SK-N-SH (cell line): ENCODE measurements at regions not wholly inside any gene's neighbourhood (a gene's known extent, or its start where the extent isn't known, plus 50 kb on each side); places are given as distances from the start of the nearest gene placed in this dataset.

Experiments
- CTCF ChIA-PET: fragments of 300-600, 350-600 bp; formaldehyde crosslinking; extraction: SDS; loops from one replicate; lab custom pipeline; 2021; lab: Yijun Ruan, JAX
- POLR2A ChIA-PET: fragments of 350-600 bp; sonication (Branson Sonifier 250); formaldehyde crosslinking; extraction: SDS; loops from one replicate; lab custom pipeline; 2020; ENCODE audit warnings: antibody characterized with exemption, inconsistent platforms; lab: Yijun Ruan, JAX
- DNase-seq: peaks from one replicate; pipeline ENCODE4 v3.0.0; 2012
- H2AFZ ChIP-seq: fragments of 200-600 bp; sonication (generic); 2 replicates; pipeline ENCODE4 v1.8.1; 2016; ENCODE audit warnings: antibody characterized with exemption, mild to moderate bottlenecking, low read depth
- H3F3A ChIP-seq: fragments of 200-600 bp; sonication (generic); replicated peaks from 2 replicates; pipeline ENCODE3; 2016; ENCODE audit warnings: antibody characterized with exemption, mild to moderate bottlenecking; ENCODE audit not compliant: insufficient read depth
- H3K27ac ChIP-seq, 2 experiments: fragments of 200-500 bp in 1 of 2; fragments of 200-600 bp in 1 of 2; sonication (Bioruptor generic) in 1 of 2; sonication (generic), shearing (Covaris generic) in 1 of 2; 2 replicates each; pipeline versions ENCODE4 v1.5.1 to v1.6.1; 2014 to 2016; ENCODE audit warnings: low read depth in 2 of 2, inconsistent platforms in 1 of 2, low read length in 1 of 2, mild to moderate bottlenecking in 1 of 2, mixed read lengths in 1 of 2
- H3K27me3 ChIP-seq: fragments of 200-600 bp; sonication (generic), shearing (Covaris generic); 2 replicates; pipeline ENCODE4 v1.6.1; 2016; ENCODE audit warnings: mixed run types; ENCODE audit not compliant: insufficient read depth
- H3K36me3 ChIP-seq, 2 experiments: fragments of 200-500 bp in 1 of 2; fragments of 200-600 bp in 1 of 2; sonication (Bioruptor generic) in 1 of 2; sonication (generic) in 1 of 2; replicated peaks in 1 of 2; 2 replicates each; pipeline versions ENCODE3 to v1.5.1; 2014 to 2016; ENCODE audit warnings: low read length in 1 of 2, mild to moderate bottlenecking in 1 of 2; ENCODE audit not compliant: insufficient read depth in 2 of 2, control insufficient read depth in 1 of 2
- H3K4me1 ChIP-seq, 2 experiments: fragments of 200-500 bp in 1 of 2; fragments of 200-600 bp in 1 of 2; sonication (Bioruptor generic) in 1 of 2; sonication (generic), shearing (Covaris generic) in 1 of 2; 2 replicates each; pipeline versions ENCODE4 v1.5.1 to v1.6.1; 2014 to 2016; ENCODE audit warnings: low read depth in 1 of 2, low read length in 1 of 2, mixed run types in 1 of 2; ENCODE audit not compliant: insufficient read depth in 2 of 2, control insufficient read depth in 1 of 2
- H3K4me2 ChIP-seq: fragments of 200-600 bp; sonication (generic), shearing (Covaris generic); 2 replicates; pipeline ENCODE4 v1.6.1; 2017; ENCODE audit warnings: mixed run types
- H3K4me3 ChIP-seq, 2 experiments: fragments of 200-500 bp in 1 of 2; fragments of 200-600 bp in 1 of 2; sonication (Bioruptor generic) in 1 of 2; sonication (generic), shearing (Covaris generic) in 1 of 2; 2 replicates each; pipeline versions ENCODE4 v1.5.1 to v1.8.1; 2014 to 2016; ENCODE audit warnings: low read depth in 2 of 2, inconsistent platforms in 1 of 2, low read length in 1 of 2, mild to moderate bottlenecking in 1 of 2, mixed read lengths in 1 of 2, moderate library complexity in 1 of 2
- H3K79me2 ChIP-seq: fragments of 200-600 bp; sonication (generic); 2 replicates; pipeline ENCODE4 v1.8.1; 2017; ENCODE audit warnings: mild to moderate bottlenecking; ENCODE audit not compliant: insufficient read depth
- H3K9ac ChIP-seq: fragments of 200-600 bp; sonication (generic); 2 replicates; pipeline ENCODE4 v1.6.1; 2017; ENCODE audit warnings: mixed run types
- H3K9me2 ChIP-seq: fragments of 200-600 bp; sonication (generic); 2 replicates; pipeline ENCODE4 v1.6.1; 2017; ENCODE audit warnings: mixed run types
- H3K9me3 ChIP-seq: fragments of 200-600 bp; sonication (generic); 2 replicates; pipeline ENCODE4 v1.6.1; 2017; ENCODE audit warnings: mixed run types, mild to moderate bottlenecking, moderate library complexity
- H4K20me1 ChIP-seq: fragments of 200-600 bp; sonication (generic); 2 replicates; pipeline ENCODE4 v1.6.1; 2017; ENCODE audit warnings: mild to moderate bottlenecking, mixed run types; ENCODE audit not compliant: insufficient read depth
- FOSL2 ChIP-seq: IDR thresholded peaks from 2 replicates; pipeline ENCODE4 v1.4.0; 2012; ENCODE audit warnings: low read depth, mild to moderate bottlenecking, moderate library complexity, borderline replicate concordance
- FOXJ3 ChIP-seq: sonication (generic); formaldehyde crosslinking; IDR thresholded peaks from 2 replicates; pipeline ENCODE4 v1.5.1; 2020; ENCODE audit warnings: mild to moderate bottlenecking, missing genetic modification reagents
- FOXM1 ChIP-seq: IDR thresholded peaks from 2 replicates; pipeline ENCODE4 v1.4.0; 2012; ENCODE audit warnings: low read depth, mild to moderate bottlenecking
- GABPA ChIP-seq: IDR thresholded peaks from 2 replicates; pipeline ENCODE4 v1.4.0; 2012; ENCODE audit warnings: low read depth, mild to moderate bottlenecking
- GATA2 ChIP-seq: sonication (generic); formaldehyde crosslinking; IDR thresholded peaks from 2 replicates; pipeline ENCODE4 v1.5.0; 2020; ENCODE audit warnings: mild to moderate bottlenecking, missing genetic modification reagents
- MAX ChIP-seq: IDR thresholded peaks from 2 replicates; pipeline ENCODE4 v1.4.0; 2012; ENCODE audit warnings: low read depth
- MEF2A ChIP-seq: IDR thresholded peaks from 2 replicates; pipeline ENCODE4 v1.4.0; 2012; ENCODE audit warnings: low read depth, borderline replicate concordance
- NFIC ChIP-seq: IDR thresholded peaks from 2 replicates; pipeline ENCODE4 v1.4.0; 2012; ENCODE audit warnings: borderline replicate concordance
- POLR2AphosphoS5 ChIP-seq: IDR thresholded peaks from 2 replicates; pipeline ENCODE4 v1.6.1; 2012; ENCODE audit warnings: low read depth, low read length
- TAF1 ChIP-seq: IDR thresholded peaks from 2 replicates; pipeline ENCODE4 v1.6.1; 2012; ENCODE audit warnings: low read depth, mild to moderate bottlenecking, low read length, moderate library complexity, borderline replicate concordance
- TCF12 ChIP-seq: IDR thresholded peaks from 2 replicates; pipeline ENCODE4 v1.4.0; 2012
- WGBS: methylation state at CpG from one replicate; pipeline ENCODE4 v1.1.6; 2017; ENCODE audit warnings: low lambda C conversion rate; 5-methylcytosine and 5-hydroxymethylcytosine counted together
- TF ChIP-seq, protein P1 (sequence below): fragments of 200-600 bp; sonication (generic); IDR thresholded peaks from 2 replicates; pipeline ENCODE4 v1.6.1; 2017; ENCODE audit warnings: antibody characterized with exemption, mild to moderate bottlenecking, moderate library complexity
- TF ChIP-seq, protein P2 (sequence below): IDR thresholded peaks from 2 replicates; pipeline ENCODE4 v1.6.1; 2012; ENCODE audit warnings: mild to moderate bottlenecking, low read depth, low read length, moderate library complexity
- TF ChIP-seq, protein P3 (sequence below): IDR thresholded peaks from 2 replicates; pipeline ENCODE4 v1.4.0; 2012; ENCODE audit warnings: low read depth, borderline replicate concordance

GRCh38 chrX:51836823-51837222, 56.6 kb upstream of the MAGED1 start:
- H3K4me3 ChIP-seq, result no peak overlapping the region
- H3K4me2 ChIP-seq, result no peak overlapping the region
- no peak overlapping the region for H3K9ac ChIP-seq
- H3K79me2 ChIP-seq, result no peaks in the 10 kb centered on the region; the same call in 1 of the 2 replicates
- no peak for DNase-seq
- no peaks in the 10 kb centered on the region for H3K9me2 ChIP-seq
- no peak overlapping the region for H2AFZ ChIP-seq
- POLR2A ChIA-PET, result no interaction called here
- CTCF ChIA-PET, result interaction anchor here (1.6 kb wide), 1 partner anchor 23 kb away, joined by 4 read pairs; no protein-coding TSS in a partner anchor
- H3F3A ChIP-seq, result no peaks in the 10 kb centered on the region
- no peaks in the 10 kb centered on the region for H3K36me3 ChIP-seq
- no peaks in the 10 kb centered on the region for H3K27me3 ChIP-seq
- TF ChIP-seq TCF12 (no peak), GABPA (no peak), POLR2AphosphoS5 (no peak), FOXM1 (no peak), FOSL2 (no peak), FOXJ3 (CRISPR knock-in tag) (no peak), MAX (no peak), MEF2A (no peak), NFIC (no peak), TAF1 (no peak), GATA2 (CRISPR knock-in tag) (no peak)
- TF ChIP-seq, protein P1, sequence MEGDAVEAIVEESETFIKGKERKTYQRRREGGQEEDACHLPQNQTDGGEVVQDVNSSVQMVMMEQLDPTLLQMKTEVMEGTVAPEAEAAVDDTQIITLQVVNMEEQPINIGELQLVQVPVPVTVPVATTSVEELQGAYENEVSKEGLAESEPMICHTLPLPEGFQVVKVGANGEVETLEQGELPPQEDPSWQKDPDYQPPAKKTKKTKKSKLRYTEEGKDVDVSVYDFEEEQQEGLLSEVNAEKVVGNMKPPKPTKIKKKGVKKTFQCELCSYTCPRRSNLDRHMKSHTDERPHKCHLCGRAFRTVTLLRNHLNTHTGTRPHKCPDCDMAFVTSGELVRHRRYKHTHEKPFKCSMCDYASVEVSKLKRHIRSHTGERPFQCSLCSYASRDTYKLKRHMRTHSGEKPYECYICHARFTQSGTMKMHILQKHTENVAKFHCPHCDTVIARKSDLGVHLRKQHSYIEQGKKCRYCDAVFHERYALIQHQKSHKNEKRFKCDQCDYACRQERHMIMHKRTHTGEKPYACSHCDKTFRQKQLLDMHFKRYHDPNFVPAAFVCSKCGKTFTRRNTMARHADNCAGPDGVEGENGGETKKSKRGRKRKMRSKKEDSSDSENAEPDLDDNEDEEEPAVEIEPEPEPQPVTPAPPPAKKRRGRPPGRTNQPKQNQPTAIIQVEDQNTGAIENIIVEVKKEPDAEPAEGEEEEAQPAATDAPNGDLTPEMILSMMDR, result no peak
- TF ChIP-seq, protein P2, sequence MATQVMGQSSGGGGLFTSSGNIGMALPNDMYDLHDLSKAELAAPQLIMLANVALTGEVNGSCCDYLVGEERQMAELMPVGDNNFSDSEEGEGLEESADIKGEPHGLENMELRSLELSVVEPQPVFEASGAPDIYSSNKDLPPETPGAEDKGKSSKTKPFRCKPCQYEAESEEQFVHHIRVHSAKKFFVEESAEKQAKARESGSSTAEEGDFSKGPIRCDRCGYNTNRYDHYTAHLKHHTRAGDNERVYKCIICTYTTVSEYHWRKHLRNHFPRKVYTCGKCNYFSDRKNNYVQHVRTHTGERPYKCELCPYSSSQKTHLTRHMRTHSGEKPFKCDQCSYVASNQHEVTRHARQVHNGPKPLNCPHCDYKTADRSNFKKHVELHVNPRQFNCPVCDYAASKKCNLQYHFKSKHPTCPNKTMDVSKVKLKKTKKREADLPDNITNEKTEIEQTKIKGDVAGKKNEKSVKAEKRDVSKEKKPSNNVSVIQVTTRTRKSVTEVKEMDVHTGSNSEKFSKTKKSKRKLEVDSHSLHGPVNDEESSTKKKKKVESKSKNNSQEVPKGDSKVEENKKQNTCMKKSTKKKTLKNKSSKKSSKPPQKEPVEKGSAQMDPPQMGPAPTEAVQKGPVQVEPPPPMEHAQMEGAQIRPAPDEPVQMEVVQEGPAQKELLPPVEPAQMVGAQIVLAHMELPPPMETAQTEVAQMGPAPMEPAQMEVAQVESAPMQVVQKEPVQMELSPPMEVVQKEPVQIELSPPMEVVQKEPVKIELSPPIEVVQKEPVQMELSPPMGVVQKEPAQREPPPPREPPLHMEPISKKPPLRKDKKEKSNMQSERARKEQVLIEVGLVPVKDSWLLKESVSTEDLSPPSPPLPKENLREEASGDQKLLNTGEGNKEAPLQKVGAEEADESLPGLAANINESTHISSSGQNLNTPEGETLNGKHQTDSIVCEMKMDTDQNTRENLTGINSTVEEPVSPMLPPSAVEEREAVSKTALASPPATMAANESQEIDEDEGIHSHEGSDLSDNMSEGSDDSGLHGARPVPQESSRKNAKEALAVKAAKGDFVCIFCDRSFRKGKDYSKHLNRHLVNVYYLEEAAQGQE, result no peak
- TF ChIP-seq, protein P3, sequence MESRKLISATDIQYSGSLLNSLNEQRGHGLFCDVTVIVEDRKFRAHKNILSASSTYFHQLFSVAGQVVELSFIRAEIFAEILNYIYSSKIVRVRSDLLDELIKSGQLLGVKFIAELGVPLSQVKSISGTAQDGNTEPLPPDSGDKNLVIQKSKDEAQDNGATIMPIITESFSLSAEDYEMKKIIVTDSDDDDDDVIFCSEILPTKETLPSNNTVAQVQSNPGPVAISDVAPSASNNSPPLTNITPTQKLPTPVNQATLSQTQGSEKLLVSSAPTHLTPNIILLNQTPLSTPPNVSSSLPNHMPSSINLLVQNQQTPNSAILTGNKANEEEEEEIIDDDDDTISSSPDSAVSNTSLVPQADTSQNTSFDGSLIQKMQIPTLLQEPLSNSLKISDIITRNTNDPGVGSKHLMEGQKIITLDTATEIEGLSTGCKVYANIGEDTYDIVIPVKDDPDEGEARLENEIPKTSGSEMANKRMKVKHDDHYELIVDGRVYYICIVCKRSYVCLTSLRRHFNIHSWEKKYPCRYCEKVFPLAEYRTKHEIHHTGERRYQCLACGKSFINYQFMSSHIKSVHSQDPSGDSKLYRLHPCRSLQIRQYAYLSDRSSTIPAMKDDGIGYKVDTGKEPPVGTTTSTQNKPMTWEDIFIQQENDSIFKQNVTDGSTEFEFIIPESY, result no peak
- WGBS, result 88% methylated on average over 5 of the region's 5 CpGs
- H3K27ac ChIP-seq, result no peak overlapping the region
- no peaks in the 10 kb centered on the region for H4K20me1 ChIP-seq
- H3K4me1 ChIP-seq, result peaks cover 0 to 3% of the 10 kb centered on the region in 2 experiments; a peak in 3 of 4 replicates
- no peaks in the 10 kb centered on the region for H3K9me3 ChIP-seq
